ENCODE measurements at regions not wholly inside any gene's neighbourhood (a gene's known extent, or its start where the extent isn't known, plus 50 kb on each side); places are given as distances from the start of the nearest gene placed in this dataset.
A peak's percentile ranks its signal among the peaks of the same experiment; 100 is the strongest.
"Not testable (repeated sequence)": the region's sequence is repeated elsewhere in the genome, so short reads cannot be mapped to it uniquely, and the experiment has no call there.

- ATAC-seq (ENCODE audit: poor library complexity) (peak; percentile 34), DNase-seq (no peak)
- intact Hi-C loops (cut with DNase I), result no loop called here
Measured at GRCh38 chr13:88704600-88705275, 1033.6 kb downstream of the SLITRK5 start.

DNA sequence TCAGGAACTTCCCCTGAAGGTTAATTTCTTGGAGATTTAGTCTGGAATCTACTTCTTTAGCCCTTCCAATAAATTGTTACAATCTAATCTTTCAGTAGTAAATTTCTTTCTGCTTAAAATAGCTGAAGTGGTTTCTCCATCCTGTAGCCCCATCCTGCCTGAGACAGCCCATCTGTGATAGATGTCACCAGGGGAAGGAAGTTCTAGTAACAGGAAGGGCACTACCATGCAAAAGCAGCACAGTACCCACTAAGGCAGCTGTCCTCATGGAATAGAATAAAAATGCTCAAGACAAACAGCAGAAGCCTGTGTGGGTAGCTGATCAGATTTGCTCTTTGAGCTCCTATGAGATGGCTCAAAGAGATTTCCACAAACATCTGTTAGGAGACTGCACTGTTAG is 1036.5 kb downstream of the SLITRK5 start:
- DNase-seq (no peak), ATAC-seq (ENCODE audit: poor library complexity) (no peak)
- intact Hi-C loops (cut with DNase I), result no loop called here

- intact Hi-C loops (cut with DNase I), result no loop called here
- DNase-seq, result no peak
- no peak for ATAC-seq (ENCODE audit: poor library complexity)
Measured at GRCh38 chr13:88717946-88718345, 1046.8 kb downstream of the SLITRK5 start.

- no peak for ATAC-seq (ENCODE audit: poor library complexity)
- intact Hi-C loops (cut with DNase I), result no loop called here
- DNase-seq, result no peak
Measured at GRCh38 chr13:88718781-88719180, 1047.6 kb downstream of the SLITRK5 start.

DNA sequence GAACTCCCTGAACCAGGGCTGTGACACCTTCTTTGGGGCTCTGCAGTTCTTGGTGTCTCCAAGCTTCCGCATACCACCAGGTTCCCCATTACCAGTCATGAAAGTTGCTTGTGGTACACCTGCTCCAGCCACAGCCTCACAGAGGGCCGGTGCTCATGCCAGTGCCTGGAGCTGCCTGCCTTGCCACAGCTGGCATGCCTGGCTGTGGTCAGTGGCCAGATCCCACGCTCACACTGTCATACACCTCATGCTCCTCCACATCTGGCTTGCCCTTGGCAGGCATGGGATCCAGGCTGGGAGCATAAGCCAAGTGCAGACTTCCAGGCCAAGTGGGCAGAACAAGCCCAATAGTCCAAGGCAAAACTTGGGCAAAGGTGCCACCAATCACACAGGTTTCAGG is 1054.9 kb downstream of the SLITRK5 start:
- intact Hi-C loops (cut with DNase I), result no loop called here
- no peak for DNase-seq
- no peak for ATAC-seq (ENCODE audit: poor library complexity)

GRCh38 chr13:88727236-88727635 is 1056.1 kb downstream of the SLITRK5 start:
- DNase-seq; intact Hi-C loops (cut with DNase I); ATAC-seq (ENCODE audit: poor library complexity): not testable (repeated sequence)

- DNase-seq (no peak), ATAC-seq (ENCODE audit: poor library complexity) (no peak)
- intact Hi-C loops (cut with DNase I), result no loop called here
Measured at GRCh38 chr13:88729605-88730004, 1058.4 kb downstream of the SLITRK5 start.

- no peak for DNase-seq
- intact Hi-C loops (cut with DNase I), result no loop called here
- ATAC-seq (ENCODE audit: poor library complexity), result no peak
Measured at GRCh38 chr13:88736026-88736425, 1064.9 kb downstream of the SLITRK5 start.

DNA sequence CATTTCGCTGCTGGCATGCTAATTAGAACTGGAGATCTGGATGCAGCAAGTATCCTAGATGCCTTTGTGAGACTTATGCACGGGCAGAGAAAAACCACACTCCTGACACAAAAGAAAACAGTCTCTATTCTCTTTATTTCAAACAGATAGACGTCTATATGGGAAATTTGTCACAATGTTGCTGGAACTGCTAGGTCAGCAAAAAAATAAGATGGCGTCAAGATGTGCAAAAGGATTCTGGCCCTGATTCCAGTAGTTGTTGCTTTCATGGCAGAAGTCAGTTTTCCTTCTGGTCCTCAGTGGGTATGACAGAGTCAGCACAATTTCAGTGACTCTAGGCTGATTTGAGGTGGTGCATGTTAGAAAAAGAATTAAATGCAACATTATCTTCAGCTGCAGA is 1068.0 kb downstream of the SLITRK5 start:
- intact Hi-C loops (cut with DNase I), result no loop called here
- no peak for ATAC-seq (ENCODE audit: poor library complexity)
- DNase-seq, result no peak

DNA sequence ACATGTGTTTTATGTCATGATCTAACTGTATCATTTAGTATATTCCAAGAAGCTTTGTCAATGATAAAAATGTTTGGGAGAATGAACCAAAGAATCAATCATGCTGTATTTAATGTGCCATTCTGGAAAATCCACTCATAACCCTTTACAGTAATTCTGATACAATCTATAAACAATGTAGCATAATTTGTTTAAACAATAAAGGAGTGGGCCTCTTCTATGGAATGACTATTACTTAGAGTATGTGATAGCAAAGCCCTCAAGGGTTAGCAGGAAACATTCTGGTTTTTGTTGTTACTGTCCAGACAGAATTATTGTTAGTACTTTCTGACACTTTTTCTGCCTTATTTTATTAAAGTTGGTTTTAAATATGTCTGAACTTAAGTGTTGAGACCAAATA is 1073.1 kb downstream of the SLITRK5 start:
- ATAC-seq (ENCODE audit: poor library complexity), result no peak
- intact Hi-C loops (cut with DNase I), result no loop called here
- DNase-seq, result no peak

GRCh38 chr13:88745011-88745410 is 1073.8 kb downstream of the SLITRK5 start:
- ATAC-seq (ENCODE audit: poor library complexity) (no peak), DNase-seq (no peak)
- intact Hi-C loops (cut with DNase I), result no loop called here

- no peak for DNase-seq
- ATAC-seq (ENCODE audit: poor library complexity), result no peak
- intact Hi-C loops (cut with DNase I), result no loop called here
Measured at GRCh38 chr13:88752041-88752440, 1080.9 kb downstream of the SLITRK5 start.

GRCh38 chr13:88754141-88754540 is 1083.0 kb downstream of the SLITRK5 start:
- DNase-seq (no peak), ATAC-seq (ENCODE audit: poor library complexity) (no peak)
- intact Hi-C loops (cut with DNase I), result no loop called here

GRCh38 chr13:88761145-88761544 is 1090.0 kb downstream of the SLITRK5 start:
- DNase-seq (no peak), ATAC-seq (ENCODE audit: poor library complexity) (no peak)
- intact Hi-C loops (cut with DNase I), result no loop called here

- intact Hi-C loops (cut with DNase I), result no loop called here
Measured at GRCh38 chr13:88764103-88764502, 1092.9 kb downstream of the SLITRK5 start.

GRCh38 chr13:88800505-88800904 is 1129.3 kb downstream of the SLITRK5 start:
- ATAC-seq (ENCODE audit: poor library complexity), result no peak
- intact Hi-C loops (cut with DNase I), result no loop called here
- no peak for DNase-seq

More at GRCh38 chr13:88764103-88764502, 1092.9 kb downstream of the SLITRK5 start:
- ATAC-seq (ENCODE audit: poor library complexity), result no peak
- DNase-seq, result no peak

GRCh38 chr13:88801361-88801760 is 1130.2 kb downstream of the SLITRK5 start:
- intact Hi-C loops (cut with DNase I), result no loop called here
- no peak for DNase-seq
- no peak for ATAC-seq (ENCODE audit: poor library complexity)

GRCh38 chr13:88802886-88803285 is 1131.7 kb downstream of the SLITRK5 start:
- no peak for ATAC-seq (ENCODE audit: poor library complexity)
- intact Hi-C loops (cut with DNase I), result no loop called here

GRCh38 chr13:88806438-88806837 is 1135.3 kb downstream of the SLITRK5 start:
- ATAC-seq (ENCODE audit: poor library complexity) (no peak), DNase-seq (no peak)
- intact Hi-C loops (cut with DNase I), result no loop called here

More at GRCh38 chr13:88802886-88803285, 1131.7 kb downstream of the SLITRK5 start:
- DNase-seq, result no peak

GRCh38 chr13:88817560-88817959 is 1146.4 kb downstream of the SLITRK5 start:
- ATAC-seq (ENCODE audit: poor library complexity) (no peak), DNase-seq (no peak)
- intact Hi-C loops (cut with DNase I), result no loop called here

DNA sequence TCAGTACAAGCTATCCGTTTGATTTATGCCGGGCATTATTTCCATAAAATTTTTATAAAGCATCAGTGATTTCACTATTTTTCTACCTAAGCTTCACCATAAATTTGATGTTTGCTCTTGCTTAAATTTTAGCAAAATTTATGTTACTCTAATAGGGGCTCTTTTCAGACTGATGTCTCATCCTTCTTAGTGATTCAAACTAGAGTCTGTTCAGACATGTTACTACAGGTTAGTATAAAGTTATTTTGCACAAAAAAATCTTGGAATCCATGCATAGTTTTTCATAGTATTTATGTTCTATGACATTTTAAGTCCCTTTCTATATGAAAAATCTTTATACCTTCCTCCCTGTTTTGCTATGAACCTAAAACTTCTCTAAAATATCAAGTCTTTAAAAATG is 1151.9 kb downstream of the SLITRK5 start:
- intact Hi-C loops (cut with DNase I), result no loop called here
- ATAC-seq (ENCODE audit: poor library complexity) (no peak), DNase-seq (no peak)

All from Right ventricle myocardium superior (tissue), 1 donor.